K562 (cell line): ENCODE measurements at regions not wholly inside any gene's neighbourhood (a gene's known extent, or its start where the extent isn't known, plus 50 kb on each side); places are given as distances from the start of the nearest gene placed in this dataset.

ENCODE experiments used
- ATAC-seq: fragments of 200-7000 bp; cut with Tn5 transposase; 3 replicates; pipeline ENCODE4 v1.9.1; 2020; ENCODE audit warnings: moderate library complexity
- BruUV-seq: library from RNA; stranded (reverse); fragments of 400-500 nt; replicated peaks from 2 replicates; lab custom pipeline; 2021; lab: Mats Ljungman, UMichigan
- CTCF ChIA-PET: fragments of 300-600 bp; formaldehyde crosslinking; extraction: SDS; loops from one replicate; lab custom pipeline; 2021; ENCODE audit warnings: low intra/inter-chr PET ratio; lab: Yijun Ruan, JAX
- POLR2A ChIA-PET: fragments of 300-600, 350-650 bp; sonication (Branson Sonifier 250); formaldehyde crosslinking; extraction: SDS; loops from one replicate; lab custom pipeline; 2021; ENCODE audit warnings: antibody characterized with exemption, inconsistent platforms; lab: Yijun Ruan, JAX
- DNase-seq, 4 experiments: peaks; one replicate each; pipeline versions ENCODE4 v3.0.0 to v3.0.0-alpha.2; 2011 to 2018; ENCODE audit warnings: low spot score in 3 of 4, mixed read lengths in 3 of 4; ENCODE audit errors: extremely low read depth in 1 of 4
- FAIRE-seq: peaks from 2 replicates; lab custom pipeline; 2011; peaks lifted over from hg19 to GRCh38; lab: Jason Lieb, UNC
- H2AFZ ChIP-seq: 2 replicates; pipeline ENCODE4 v1.6.0; 2011; ENCODE audit warnings: low read depth, low read length, control low read depth, inconsistent platforms
- H3K27ac ChIP-seq: fragments of 200-600 bp; 3 replicates; pipeline ENCODE4 v1.8.0; 2011; ENCODE audit warnings: low read depth, mild to moderate bottlenecking, control low read depth, inconsistent platforms, low read length, moderate library complexity, mixed read lengths; ENCODE audit errors: extremely low read depth
- H3K27me3 ChIP-seq, 2 experiments: fragments of 300-600 bp in 1 of 2; 2 replicates in 1 of 2; 3 replicates in 1 of 2; pipeline versions ENCODE4 v1.6.0 to v1.8.0; 2011; ENCODE audit warnings: inconsistent platforms in 2 of 2, low read length in 2 of 2, mild to moderate bottlenecking in 1 of 2, mixed read lengths in 1 of 2, moderate library complexity in 1 of 2; ENCODE audit not compliant: control insufficient read depth in 2 of 2, insufficient read depth in 2 of 2
- H3K36me3 ChIP-seq: fragments of 300-600 bp; 3 replicates; pipeline ENCODE4 v1.8.0; 2011; ENCODE audit warnings: mild to moderate bottlenecking, low read length, inconsistent platforms; ENCODE audit not compliant: control insufficient read depth, insufficient read depth
- H3K4me1 ChIP-seq, 2 experiments: fragments of 200-600 bp in 1 of 2; replicated peaks in 1 of 2; 2 replicates in 1 of 2; 3 replicates in 1 of 2; pipeline versions ENCODE4 v1.5.1 to v1.8.0; 2011; ENCODE audit warnings: inconsistent platforms in 2 of 2, low read length in 2 of 2, mild to moderate bottlenecking in 1 of 2, mixed read lengths in 1 of 2, moderate library complexity in 1 of 2; ENCODE audit not compliant: control insufficient read depth in 2 of 2, insufficient read depth in 2 of 2
- H3K4me2 ChIP-seq: 2 replicates; pipeline ENCODE4 v1.6.1; 2011; ENCODE audit warnings: low read length, control low read depth, inconsistent platforms, mixed read lengths; ENCODE audit not compliant: insufficient read depth
- H3K4me3 ChIP-seq: fragments of 200-600 bp; sonication (generic), shearing (Covaris generic); 2 replicates; pipeline ENCODE4 v1.5.1; 2016; ENCODE audit warnings: control low read depth, inconsistent platforms
- H3K79me2 ChIP-seq: fragments of 200-600 bp; 3 replicates; pipeline ENCODE4 v1.8.0; 2011; ENCODE audit warnings: low read length, inconsistent platforms; ENCODE audit not compliant: control insufficient read depth, insufficient read depth
- H3K9ac ChIP-seq, 2 experiments: 2 replicates each; pipeline versions ENCODE4 v1.6.0 to v1.6.1; 2011; ENCODE audit warnings: low read depth in 2 of 2, low read length in 2 of 2, control low read depth in 1 of 2, inconsistent platforms in 1 of 2, mild to moderate bottlenecking in 1 of 2, mixed read lengths in 1 of 2; ENCODE audit not compliant: insufficient read depth in 1 of 2
- H3K9me1 ChIP-seq: one replicate; pipeline ENCODE4 v1.6.0; 2011; ENCODE audit warnings: inconsistent platforms, mild to moderate bottlenecking, low read length, moderate library complexity; ENCODE audit not compliant: control insufficient read depth, insufficient read depth
- H3K9me3 ChIP-seq: replicated peaks from 2 replicates; pipeline ENCODE4 v1.5.1; 2011; ENCODE audit warnings: low read depth, low read length, inconsistent platforms; ENCODE audit not compliant: control insufficient read depth, insufficient read depth
- H4K20me1 ChIP-seq: replicated peaks from 2 replicates; pipeline ENCODE4 v1.6.1; 2011; ENCODE audit warnings: low read length, inconsistent platforms, mixed read lengths; ENCODE audit not compliant: control insufficient read depth, insufficient read depth
- CREB3 ChIP-seq: fragments of 450-650 bp; conservative IDR thresholded peaks from 2 replicates; pipeline ENCODE4 v1.6.1; 2016; ENCODE audit warnings: missing genetic modification characterization, low read depth, mild to moderate bottlenecking, missing compliant biosample characterization, moderate library complexity
- HIVEP1 ChIP-seq: fragments of 250-450 bp; sonication (Bioruptor Pico); IDR thresholded peaks from 2 replicates; pipeline ENCODE4 v1.4.0; 2020; ENCODE audit warnings: mild to moderate bottlenecking
- MYNN ChIP-seq, 2 experiments: sonication (generic); formaldehyde crosslinking in 1 of 2; IDR thresholded peaks; 2 replicates each; pipeline versions ENCODE4 v1.5.0 to v1.6.1; 2016 to 2020; ENCODE audit warnings: antibody characterized with exemption in 1 of 2, missing genetic modification reagents in 1 of 2
- RAD51 ChIP-seq: fragments of 450-650 bp; IDR thresholded peaks from 2 replicates; pipeline ENCODE4 v1.7.1; 2016; ENCODE audit warnings: low read depth, mild to moderate bottlenecking, borderline replicate concordance
- SIX5 ChIP-seq, 2 experiments: IDR thresholded peaks; 2 replicates each; pipeline ENCODE4 v1.6.1; 2011; ENCODE audit warnings: low read length in 2 of 2, borderline replicate concordance in 1 of 2, low read depth in 1 of 2, mild to moderate bottlenecking in 1 of 2, moderate library complexity in 1 of 2; ENCODE audit not compliant: insufficient read depth in 1 of 2
- SPI1 ChIP-seq: IDR thresholded peaks from 2 replicates; pipeline ENCODE4 v1.6.1; 2011; ENCODE audit warnings: low read depth, low read length, control low read depth, borderline replicate concordance
- ZNF354B ChIP-seq: fragments of 250-450 bp; sonication (Bioruptor Pico); IDR thresholded peaks from 2 replicates; pipeline ENCODE4 v1.4.0; 2020
- whole genome bisulfite sequencing: fragments of 100-300 bp; shearing (Covaris generic); methylation state at CpG from one replicate; pipeline ENCODE4 v1.1.6; 2016; ENCODE audit warnings: low coverage, mixed read lengths; ENCODE audit not compliant: insufficient coverage; ENCODE audit errors: missing lambda C conversion rate; 5-methylcytosine and 5-hydroxymethylcytosine counted together
- in situ Hi-C: fragments of 300-500 bp; cut with MboI; formaldehyde crosslinking; loops from 4 replicates; pipeline ENCODE4 v1.15.0; 2018; ENCODE audit warnings: inconsistent platforms, mixed read lengths
- intact Hi-C: fragments of 100-400 bp; cut with micrococcal nuclease; formaldehyde crosslinking; loops from 2 replicates; pipeline ENCODE4 v1.14.2; 2022
- TF ChIP-seq, protein P1 (sequence below): sonication (generic); formaldehyde crosslinking; IDR thresholded peaks from 2 replicates; pipeline ENCODE4 v1.8.1; 2023; ENCODE audit warnings: mild to moderate bottlenecking, missing genetic modification reagents

DNA sequence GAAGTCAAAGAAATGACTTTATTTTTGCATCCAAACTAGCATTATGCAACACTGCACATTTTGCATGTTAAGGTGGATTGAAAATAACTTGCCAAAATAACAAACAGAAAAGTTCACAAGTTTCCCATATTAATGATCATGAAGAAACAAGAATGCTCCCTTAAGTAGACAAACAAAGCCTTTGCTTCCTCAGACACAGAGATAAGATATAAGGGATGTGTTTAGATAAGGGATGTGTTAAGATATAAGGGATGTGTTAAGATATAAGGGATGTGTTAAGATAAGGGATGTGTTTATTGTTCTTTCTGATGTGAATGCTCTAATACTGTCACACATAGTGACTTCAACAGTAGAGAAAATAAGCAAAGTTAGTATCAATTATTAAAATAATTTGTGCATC, 174.8 kb downstream of the GABRG2 start:
- no peak overlapping the region for H2AFZ ChIP-seq
- no peaks in the 10 kb centered on the region for H3K9me3 ChIP-seq
- no peak overlapping the region for H3K4me3 ChIP-seq
- H4K20me1 ChIP-seq, result no peaks in the 10 kb centered on the region
- no peak overlapping the region for H3K27ac ChIP-seq
- DNase-seq, result no peak
- H3K79me2 ChIP-seq, result no peaks in the 10 kb centered on the region
- intact Hi-C loops, result no loop called here
- H3K4me1 ChIP-seq, result no peaks in the 10 kb centered on the region
- ChIA-PET POLR2A (no interaction called here), CTCF (no interaction called here)
- H3K9me1 ChIP-seq, result no peaks in the 10 kb centered on the region
- H3K9ac ChIP-seq, result no peak overlapping the region
- FAIRE-seq, result no peak
- no TSS peak for BruUV-seq
- H3K36me3 ChIP-seq, result no peaks in the 10 kb centered on the region
- in situ Hi-C loops, result no loop called here
- H3K4me2 ChIP-seq, result no peak overlapping the region
- TF ChIP-seq SIX5 (IDR thresholded peaks at IDR 0.05; ENCODE audit: borderline replicate concordance in 1 of 2, insufficient read depth in 1 of 2, low read depth in 1 of 2, low read length in 2 of 2) (no peak), SPI1 (no peak)
- no peaks in the 10 kb centered on the region for H3K27me3 ChIP-seq
- ATAC-seq, result no peak

GRCh38 chr5:162243651-162244050, 176.1 kb downstream of the GABRG2 start:
- no peak overlapping the region for H2AFZ ChIP-seq
- no peak overlapping the region for H3K4me3 ChIP-seq
- 0% methylated on average over 3 of the region's 3 CpGs for WGBS
- CTCF ChIA-PET, result no interaction called here
- no peaks in the 10 kb centered on the region for H3K79me2 ChIP-seq
- H3K27ac ChIP-seq, result no peak overlapping the region
- TF ChIP-seq ZNF354B (CRISPR knock-in tag), result no peak
- TF ChIP-seq, protein P1, sequence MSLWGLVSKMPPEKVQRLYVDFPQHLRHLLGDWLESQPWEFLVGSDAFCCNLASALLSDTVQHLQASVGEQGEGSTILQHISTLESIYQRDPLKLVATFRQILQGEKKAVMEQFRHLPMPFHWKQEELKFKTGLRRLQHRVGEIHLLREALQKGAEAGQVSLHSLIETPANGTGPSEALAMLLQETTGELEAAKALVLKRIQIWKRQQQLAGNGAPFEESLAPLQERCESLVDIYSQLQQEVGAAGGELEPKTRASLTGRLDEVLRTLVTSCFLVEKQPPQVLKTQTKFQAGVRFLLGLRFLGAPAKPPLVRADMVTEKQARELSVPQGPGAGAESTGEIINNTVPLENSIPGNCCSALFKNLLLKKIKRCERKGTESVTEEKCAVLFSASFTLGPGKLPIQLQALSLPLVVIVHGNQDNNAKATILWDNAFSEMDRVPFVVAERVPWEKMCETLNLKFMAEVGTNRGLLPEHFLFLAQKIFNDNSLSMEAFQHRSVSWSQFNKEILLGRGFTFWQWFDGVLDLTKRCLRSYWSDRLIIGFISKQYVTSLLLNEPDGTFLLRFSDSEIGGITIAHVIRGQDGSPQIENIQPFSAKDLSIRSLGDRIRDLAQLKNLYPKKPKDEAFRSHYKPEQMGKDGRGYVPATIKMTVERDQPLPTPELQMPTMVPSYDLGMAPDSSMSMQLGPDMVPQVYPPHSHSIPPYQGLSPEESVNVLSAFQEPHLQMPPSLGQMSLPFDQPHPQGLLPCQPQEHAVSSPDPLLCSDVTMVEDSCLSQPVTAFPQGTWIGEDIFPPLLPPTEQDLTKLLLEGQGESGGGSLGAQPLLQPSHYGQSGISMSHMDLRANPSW (CRISPR knock-in tag), result no peak
- TF ChIP-seq CREB3 (tag), result no peak
- TF ChIP-seq HIVEP1, result no peak
- no peak for TF ChIP-seq RAD51
- no peak for TF ChIP-seq MYNN (IDR thresholded peaks at IDR 0.05)
- TF ChIP-seq MYNN (CRISPR knock-in tag; IDR thresholded peaks at IDR 0.05), result no peak
- FAIRE-seq, result no peak
- H3K4me1 ChIP-seq, result no peaks in the 10 kb centered on the region
- BruUV-seq, result no TSS peak
- no peaks in the 10 kb centered on the region for H3K27me3 ChIP-seq
- intact Hi-C loops, result no loop called here
- POLR2A ChIA-PET, result no interaction called here
- no peak overlapping the region for H3K9ac ChIP-seq
- no peak overlapping the region for H3K4me2 ChIP-seq
- no peak for ATAC-seq
- in situ Hi-C loops, result no loop called here
- no peaks in the 10 kb centered on the region for H3K36me3 ChIP-seq
- H4K20me1 ChIP-seq, result no peaks in the 10 kb centered on the region
- DNase-seq, result no peak
- H3K9me3 ChIP-seq, result no peaks in the 10 kb centered on the region
- no peaks in the 10 kb centered on the region for H3K9me1 ChIP-seq
